HEK293 (cell line): ENCODE measurements at regions not wholly inside any gene's neighbourhood (a gene's known extent, or its start where the extent isn't known, plus 50 kb on each side); places are given as distances from the start of the nearest gene placed in this dataset.
A peak's percentile ranks its signal among the peaks of the same experiment; 100 is the strongest.

Experiments
- CTCF ChIA-PET: fragments of 350-600 bp; formaldehyde crosslinking; extraction: SDS; loops from one replicate; lab custom pipeline; 2021; ENCODE audit warnings: antibody characterized with exemption; lab: Yijun Ruan, JAX
- POLR2A ChIA-PET: fragments of 300-600 bp; formaldehyde crosslinking; extraction: SDS; loops from one replicate; lab custom pipeline; 2020; ENCODE audit warnings: antibody characterized with exemption, inconsistent platforms; lab: Yijun Ruan, JAX
- H3K27ac ChIP-seq: fragments of 200-500 bp; sonication (Bioruptor generic); 2 replicates; pipeline ENCODE4 v1.5.1; 2014; ENCODE audit warnings: low read depth, low read length, control low read depth, inconsistent platforms; ENCODE audit errors: extremely low read depth
- H3K36me3 ChIP-seq, 2 experiments: fragments of 200-500 bp in 1 of 2; sonication (Bioruptor generic) in 1 of 2; 1 replicate in 1 of 2; 2 replicates in 1 of 2; pipeline ENCODE4 v1.5.1; 2014 to 2017; ENCODE audit warnings: inconsistent platforms in 2 of 2, low read length in 2 of 2; ENCODE audit not compliant: control insufficient read depth in 2 of 2, insufficient read depth in 1 of 2
- H3K4me1 ChIP-seq: fragments of 200-500 bp; sonication (Bioruptor generic); 2 replicates; pipeline ENCODE4 v1.5.1; 2014; ENCODE audit warnings: mild to moderate bottlenecking, low read length, inconsistent platforms; ENCODE audit not compliant: control insufficient read depth, insufficient read depth
- H3K4me3 ChIP-seq: 2 replicates; pipeline ENCODE4 v1.5.1; 2011; ENCODE audit warnings: low read depth, mild to moderate bottlenecking, control low read depth, low read length, moderate library complexity
- H3K9me3 ChIP-seq: fragments of 200-500 bp; sonication (Bioruptor generic); 2 replicates; pipeline ENCODE4 v1.5.1; 2014; ENCODE audit warnings: low read depth, low read length, inconsistent platforms; ENCODE audit not compliant: control insufficient read depth, insufficient read depth
- MYNN ChIP-seq: fragments of 450-650 bp; formaldehyde crosslinking; IDR thresholded peaks from 2 replicates; pipeline ENCODE4 v1.5.1; 2016; ENCODE audit warnings: missing biosample characterization, missing genetic modification characterization, borderline replicate concordance
- OVOL3 ChIP-seq: fragments of 450-650 bp; formaldehyde crosslinking; IDR thresholded peaks from 2 replicates; pipeline ENCODE4 v1.5.1; 2016; ENCODE audit warnings: missing biosample characterization, missing genetic modification characterization
- SP7 ChIP-seq: fragments of 450-650 bp; formaldehyde crosslinking; IDR thresholded peaks from 2 replicates; pipeline ENCODE4 v1.5.1; 2016; ENCODE audit warnings: missing biosample characterization, missing genetic modification characterization
- ZBTB49 ChIP-seq: fragments of 450-650 bp; formaldehyde crosslinking; IDR thresholded peaks from 2 replicates; pipeline ENCODE4 v1.5.1; 2016; ENCODE audit warnings: missing biosample characterization, missing genetic modification characterization, low read depth
- ZNF133 ChIP-seq: fragments of 450-650 bp; formaldehyde crosslinking; IDR thresholded peaks from 2 replicates; pipeline ENCODE4 v1.5.1; 2016; ENCODE audit warnings: missing biosample characterization, missing genetic modification characterization
- ZNF146 ChIP-seq: fragments of 450-650 bp; formaldehyde crosslinking; IDR thresholded peaks from 2 replicates; pipeline ENCODE4 v1.5.1; 2016; ENCODE audit warnings: missing biosample characterization, missing genetic modification characterization
- ZNF280D ChIP-seq: fragments of 450-650 bp; formaldehyde crosslinking; IDR thresholded peaks from 2 replicates; pipeline ENCODE4 v1.5.1; 2016; ENCODE audit warnings: missing biosample characterization, missing genetic modification characterization
- ZNF423 ChIP-seq: fragments of 450-650 bp; formaldehyde crosslinking; IDR thresholded peaks from 2 replicates; pipeline ENCODE4 v1.5.1; 2016; ENCODE audit warnings: missing biosample characterization, missing genetic modification characterization
- ZNF513 ChIP-seq: fragments of 450-650 bp; IDR thresholded peaks from 2 replicates; pipeline ENCODE4 v1.5.1; 2018; ENCODE audit warnings: missing biosample characterization, missing genetic modification characterization
- ZNF560 ChIP-seq: fragments of 450-650 bp; formaldehyde crosslinking; IDR thresholded peaks from 2 replicates; pipeline ENCODE4 v1.5.1; 2017; ENCODE audit warnings: missing biosample characterization, missing genetic modification characterization, borderline replicate concordance

- no peak for TF ChIP-seq ZNF280D (tag by site-specific recombination)
Observed at GRCh38 chr4:123862812-123863211, 466.2 kb downstream of the SPRY1 start (continued).

GRCh38 chr4:123866796-123867195 is 470.2 kb downstream of the SPRY1 start:
- ChIA-PET CTCF (no interaction called here), POLR2A (no interaction called here)
- Histone ChIP-seq H3K9me3 (no peaks in the 10 kb centered on the region), H3K27ac (no peak overlapping the region), H3K4me1 (no peaks in the 10 kb centered on the region), H3K36me3 (no peaks in the 10 kb centered on the region), H3K4me3 (no peak overlapping the region)
- TF ChIP-seq ZNF423 (tag by site-specific recombination): no peak

- ChIA-PET POLR2A (no interaction called here), CTCF (interaction anchor here (0.7 kb wide), 1 partner anchor 315 kb away, joined by 3 read pairs; no protein-coding TSS in a partner anchor)
- no peak overlapping the region for H3K27ac ChIP-seq
- H3K4me3 ChIP-seq: no peak overlapping the region
- H3K36me3 ChIP-seq: no peaks in the 10 kb centered on the region
- no peaks in the 10 kb centered on the region for H3K4me1 ChIP-seq
- no peaks in the 10 kb centered on the region for H3K9me3 ChIP-seq
- TF ChIP-seq ZNF146 (tag by site-specific recombination): 0 out of 2 replicates have a peak, but pooled peaks have one; percentile 30
- TF ChIP-seq OVOL3: no peak
Observed at GRCh38 chr4:123867910-123868587, 471.5 kb downstream of the SPRY1 start.

- POLR2A ChIA-PET: no interaction called here
- no peaks in the 10 kb centered on the region for H3K36me3 ChIP-seq
- CTCF ChIA-PET: no interaction called here
- TF ChIP-seq ZNF133: peak; percentile 21; the same call in 1 of the 2 replicates
- peak; percentile 94 for TF ChIP-seq SP7 (tag by site-specific recombination)
- TF ChIP-seq ZBTB49 (tag by site-specific recombination): no peak
- TF ChIP-seq MYNN: no peak
- TF ChIP-seq ZNF513: no peak
- TF ChIP-seq ZNF560 (tag by site-specific recombination): no peak
- H3K27ac ChIP-seq: no peak overlapping the region
- H3K4me3 ChIP-seq: no peak overlapping the region
- no peaks in the 10 kb centered on the region for H3K9me3 ChIP-seq
- no peaks in the 10 kb centered on the region for H3K4me1 ChIP-seq
Observed at GRCh38 chr4:123869286-123870215, 473.0 kb downstream of the SPRY1 start.
